ENCODE measurements at regions not wholly inside any gene's neighbourhood (a gene's known extent, or its start where the extent isn't known, plus 50 kb on each side); places are given as distances from the start of the nearest gene placed in this dataset.

DNA sequence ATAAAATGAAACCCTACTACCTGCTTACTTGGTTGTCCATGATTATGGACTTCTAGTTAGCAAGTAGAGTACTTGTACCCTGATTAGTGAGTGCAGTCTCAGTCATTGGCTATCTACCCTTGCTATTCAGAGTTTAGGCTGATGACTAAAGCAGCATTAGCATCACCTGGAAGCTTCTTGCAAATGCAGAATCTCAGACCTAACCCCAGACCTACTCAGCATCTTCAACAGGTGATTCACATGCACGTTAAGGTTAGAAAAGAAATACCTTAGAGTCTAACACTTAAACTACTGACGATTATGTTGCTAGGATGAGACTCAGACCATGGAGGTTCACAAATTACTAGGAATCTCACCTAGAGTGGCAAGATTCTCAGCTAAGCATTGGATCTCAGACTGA lies 399.9 kb upstream of the FANCL start:
- TF ChIP-seq, protein P1, sequence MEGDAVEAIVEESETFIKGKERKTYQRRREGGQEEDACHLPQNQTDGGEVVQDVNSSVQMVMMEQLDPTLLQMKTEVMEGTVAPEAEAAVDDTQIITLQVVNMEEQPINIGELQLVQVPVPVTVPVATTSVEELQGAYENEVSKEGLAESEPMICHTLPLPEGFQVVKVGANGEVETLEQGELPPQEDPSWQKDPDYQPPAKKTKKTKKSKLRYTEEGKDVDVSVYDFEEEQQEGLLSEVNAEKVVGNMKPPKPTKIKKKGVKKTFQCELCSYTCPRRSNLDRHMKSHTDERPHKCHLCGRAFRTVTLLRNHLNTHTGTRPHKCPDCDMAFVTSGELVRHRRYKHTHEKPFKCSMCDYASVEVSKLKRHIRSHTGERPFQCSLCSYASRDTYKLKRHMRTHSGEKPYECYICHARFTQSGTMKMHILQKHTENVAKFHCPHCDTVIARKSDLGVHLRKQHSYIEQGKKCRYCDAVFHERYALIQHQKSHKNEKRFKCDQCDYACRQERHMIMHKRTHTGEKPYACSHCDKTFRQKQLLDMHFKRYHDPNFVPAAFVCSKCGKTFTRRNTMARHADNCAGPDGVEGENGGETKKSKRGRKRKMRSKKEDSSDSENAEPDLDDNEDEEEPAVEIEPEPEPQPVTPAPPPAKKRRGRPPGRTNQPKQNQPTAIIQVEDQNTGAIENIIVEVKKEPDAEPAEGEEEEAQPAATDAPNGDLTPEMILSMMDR (IDR thresholded peaks at IDR 0.05) = no peak
- no peak for DNase-seq
- no peaks in the 10 kb centered on the region for H3K9me3 ChIP-seq
- H3K36me3 ChIP-seq (ENCODE audit: low read depth) = no peaks in the 10 kb centered on the region
- ATAC-seq = no peak
- intact Hi-C loops (cut with DNase I, micrococcal nuclease) = no loop called here
- no peaks in the 10 kb centered on the region for H3K4me1 ChIP-seq (ENCODE audit: low read depth)
- H3K4me3 ChIP-seq = no peak overlapping the region

- ATAC-seq = no peak
- H3K4me3 ChIP-seq = no peak overlapping the region
- no peaks in the 10 kb centered on the region for H3K9me3 ChIP-seq
- TF ChIP-seq, protein P1 (IDR thresholded peaks at IDR 0.05) = no peak
- no peak for DNase-seq
- intact Hi-C loops (cut with DNase I, micrococcal nuclease) = no loop called here
- H3K36me3 ChIP-seq (ENCODE audit: low read depth) = no peaks in the 10 kb centered on the region
- no peaks in the 10 kb centered on the region for H3K4me1 ChIP-seq (ENCODE audit: low read depth)
Observed at GRCh38 chr2:58640042-58640441, 398.9 kb upstream of the FANCL start.

GRCh38 chr2:58638256-58638805 lies 397.2 kb upstream of the FANCL start:
- TF ChIP-seq, protein P1 (IDR thresholded peaks at IDR 0.05) = no peak
- DNase-seq (no peak), ATAC-seq (no peak)
- no peaks in the 10 kb centered on the region for H3K36me3 ChIP-seq (ENCODE audit: low read depth)
- H3K4me1 ChIP-seq (ENCODE audit: low read depth) = no peaks in the 10 kb centered on the region
- no peaks in the 10 kb centered on the region for H3K9me3 ChIP-seq
- H3K4me3 ChIP-seq = no peak overlapping the region
- intact Hi-C loops (cut with DNase I, micrococcal nuclease) = no loop called here

- Histone ChIP-seq H3K4me3 (no peak overlapping the region), H3K4me1 (ENCODE audit: low read depth) (no peaks in the 10 kb centered on the region), H3K9me3 (no peaks in the 10 kb centered on the region), H3K36me3 (ENCODE audit: low read depth) (no peaks in the 10 kb centered on the region)
- DNase-seq = no peak
- ATAC-seq = no peak
- intact Hi-C loops (cut with DNase I, micrococcal nuclease) = no loop called here
- TF ChIP-seq, protein P1 (IDR thresholded peaks at IDR 0.05) = no peak
Observed at GRCh38 chr2:58636872-58637271, 395.7 kb upstream of the FANCL start.

DNA sequence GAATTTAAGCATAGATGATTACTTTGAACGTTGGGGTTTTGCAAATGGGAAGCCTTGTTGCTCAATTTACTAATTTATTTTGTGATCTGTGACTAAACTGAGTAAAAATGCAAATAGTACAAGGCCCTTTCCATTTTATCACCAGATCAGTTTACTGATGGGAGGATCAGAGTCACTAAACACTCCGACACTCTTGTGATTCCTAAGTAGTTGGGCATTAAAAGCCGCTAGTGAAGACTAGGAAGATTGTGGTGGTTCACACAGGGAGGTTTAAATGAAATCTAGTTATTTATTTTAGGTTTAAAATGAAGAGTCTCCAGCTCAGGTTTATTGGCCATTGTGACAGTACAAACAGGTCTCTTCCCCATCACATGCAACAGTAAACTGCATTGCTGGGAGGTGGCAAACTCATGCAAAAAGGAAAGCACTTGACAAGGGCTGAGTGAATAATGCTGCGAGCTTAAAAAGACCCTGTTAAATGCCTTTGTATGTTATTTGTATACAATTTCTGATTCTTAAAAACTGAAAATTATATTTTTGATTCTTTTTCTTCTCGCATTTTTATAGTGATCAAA lies 394.8 kb upstream of the FANCL start:
- intact Hi-C loops (cut with DNase I, micrococcal nuclease) = no loop called here
- no peaks in the 10 kb centered on the region for H3K36me3 ChIP-seq (ENCODE audit: low read depth)
- TF ChIP-seq, protein P1 (IDR thresholded peaks at IDR 0.05) = no peak
- ATAC-seq (no peak), DNase-seq (no peak)
- no peaks in the 10 kb centered on the region for H3K9me3 ChIP-seq
- no peaks in the 10 kb centered on the region for H3K4me1 ChIP-seq (ENCODE audit: low read depth)
- H3K4me3 ChIP-seq = no peak overlapping the region
